Esophagus squamous epithelium (tissue), 5 donors: ENCODE measurements at regions not wholly inside any gene's neighbourhood (a gene's known extent, or its start where the extent isn't known, plus 50 kb on each side); places are given as distances from the start of the nearest gene placed in this dataset.

Experiments
- DNase-seq: peaks from one replicate; lab custom pipeline; 2025; lab: John Stamatoyannopoulos, UW
- H3K27ac ChIP-seq, 4 donors: fragments of 200-600 bp; sonication (generic); one replicate each; pipeline ENCODE4 v1.5.1; 2016 to 2019; ENCODE audit warnings: mild to moderate bottlenecking in 1 of 4
- H3K27me3 ChIP-seq, 4 donors: fragments of 200-600 bp; sonication (generic); 1 replicate in 3 of 4; 2 replicates in 1 of 4; pipeline versions ENCODE4 v1.5.1 to v1.6.0; 2017 to 2021; ENCODE audit warnings: antibody characterized with exemption in 1 of 4
- H3K36me3 ChIP-seq, 3 donors: fragments of 200-600 bp; sonication (generic); one replicate each; pipeline ENCODE4 v1.5.1; 2016 to 2019
- H3K4me1 ChIP-seq, 3 donors: fragments of 200-600 bp; sonication (generic); one replicate each; pipeline ENCODE4 v1.5.1; 2017 to 2019
- H3K4me3 ChIP-seq, 4 donors: fragments of 200-600 bp; sonication (generic); 1 replicate in 3 of 4; 2 replicates in 1 of 4; pipeline ENCODE4 v1.5.1; 2016 to 2019; ENCODE audit warnings: mild to moderate bottlenecking in 2 of 4, moderate library complexity in 1 of 4
- H3K9me3 ChIP-seq, 3 donors: fragments of 200-600 bp; sonication (generic); one replicate each; pipeline ENCODE4 v1.5.1; 2016 to 2019
- POLR2A ChIP-seq, 4 donors: fragments of 450-650 bp; IDR thresholded peaks; one replicate each; pipeline ENCODE4 v1.6.1; 2017; ENCODE audit warnings: antibody characterized with exemption in 4 of 4, mild to moderate bottlenecking in 4 of 4, moderate library complexity in 3 of 4
- WGBS, 2 donors: methylation state at CpG; one replicate each; pipeline ENCODE4 v1.1.5; 2018; 5-methylcytosine and 5-hydroxymethylcytosine counted together
- intact Hi-C: fragments of 100-400 bp; cut with DNase I; formaldehyde crosslinking; loops from one replicate; pipeline ENCODE4 v1.15.0; 2022
- TF ChIP-seq, protein P1 (sequence below), 6 experiments: fragments of 450-650 bp in 4 of 6; fragments of 200-600 bp in 2 of 6; sonication (generic) in 2 of 6; IDR thresholded peaks; one replicate each; pipeline ENCODE4 v1.5.1; 2016 to 2019; ENCODE audit warnings: antibody characterized with exemption in 6 of 6, mild to moderate bottlenecking in 4 of 6, moderate library complexity in 4 of 6
- donor health status: DM: yes; HTN: yes; CAD: no.

DNA sequence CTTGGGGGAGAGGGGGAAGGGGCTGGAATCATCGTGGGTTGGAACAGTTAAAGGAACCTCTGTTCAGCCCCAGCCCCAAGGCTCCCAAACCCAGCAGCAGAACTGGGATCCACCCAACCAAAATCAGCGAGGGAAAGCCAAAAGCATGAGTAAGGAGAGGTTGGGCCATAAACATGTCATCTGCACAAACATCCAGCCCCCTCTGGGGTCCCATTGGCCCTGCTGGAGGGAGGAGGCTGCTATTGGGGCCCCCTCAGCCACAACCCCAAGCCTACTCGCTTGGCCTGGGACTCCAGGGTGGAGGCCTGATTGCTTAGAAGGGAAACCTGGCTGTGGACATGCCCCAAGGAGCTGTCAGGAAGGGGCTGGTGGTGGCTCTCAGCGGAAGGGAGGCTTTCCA, 154.9 kb downstream of the FGF18 start:
- DNase-seq: no peak
- TF ChIP-seq, protein P1, sequence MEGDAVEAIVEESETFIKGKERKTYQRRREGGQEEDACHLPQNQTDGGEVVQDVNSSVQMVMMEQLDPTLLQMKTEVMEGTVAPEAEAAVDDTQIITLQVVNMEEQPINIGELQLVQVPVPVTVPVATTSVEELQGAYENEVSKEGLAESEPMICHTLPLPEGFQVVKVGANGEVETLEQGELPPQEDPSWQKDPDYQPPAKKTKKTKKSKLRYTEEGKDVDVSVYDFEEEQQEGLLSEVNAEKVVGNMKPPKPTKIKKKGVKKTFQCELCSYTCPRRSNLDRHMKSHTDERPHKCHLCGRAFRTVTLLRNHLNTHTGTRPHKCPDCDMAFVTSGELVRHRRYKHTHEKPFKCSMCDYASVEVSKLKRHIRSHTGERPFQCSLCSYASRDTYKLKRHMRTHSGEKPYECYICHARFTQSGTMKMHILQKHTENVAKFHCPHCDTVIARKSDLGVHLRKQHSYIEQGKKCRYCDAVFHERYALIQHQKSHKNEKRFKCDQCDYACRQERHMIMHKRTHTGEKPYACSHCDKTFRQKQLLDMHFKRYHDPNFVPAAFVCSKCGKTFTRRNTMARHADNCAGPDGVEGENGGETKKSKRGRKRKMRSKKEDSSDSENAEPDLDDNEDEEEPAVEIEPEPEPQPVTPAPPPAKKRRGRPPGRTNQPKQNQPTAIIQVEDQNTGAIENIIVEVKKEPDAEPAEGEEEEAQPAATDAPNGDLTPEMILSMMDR (IDR thresholded peaks at IDR 0.05): no peak
- TF ChIP-seq POLR2A (IDR thresholded peaks at IDR 0.05): no peak
- Histone ChIP-seq H3K4me3 (no peak overlapping the region), H3K27ac (peak overlapping the region in 1 of 4 donors; percentile 9), H3K27me3 (no peaks in the 10 kb centered on the region), H3K4me1 (peaks cover 0 to 11% (median 3%) of the 10 kb centered on the region in 3 donors), H3K36me3 (no peaks in the 10 kb centered on the region), H3K9me3 (peaks cover 0 to 6% (median 0%) of the 10 kb centered on the region in 3 donors)
- WGBS, 2 donors: 17 to 44% methylated on average over 2 of the region's 4 CpGs
- intact Hi-C loops: no loop called here

DNA sequence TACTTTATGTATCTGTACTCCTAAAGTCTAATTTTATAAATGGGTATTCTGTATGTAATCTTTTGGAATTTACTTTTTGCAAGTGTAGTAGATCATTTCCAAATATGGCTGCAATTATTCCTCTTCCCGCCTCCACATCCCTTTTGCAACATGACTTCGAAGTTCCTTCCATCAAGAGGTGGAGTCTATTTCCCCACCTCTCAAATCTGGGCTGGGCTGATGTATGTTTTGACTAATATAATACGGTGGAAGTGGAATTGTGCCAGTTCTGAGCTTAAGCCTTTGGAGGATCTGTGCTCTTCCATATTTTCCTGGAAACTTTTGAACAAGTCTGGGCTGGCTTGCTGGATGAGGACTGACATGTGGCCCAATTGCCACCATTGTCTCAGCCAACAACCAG, 155.9 kb downstream of the FGF18 start:
- Histone ChIP-seq H3K9me3 (peaks cover 0 to 6% (median 0%) of the 10 kb centered on the region in 3 donors), H3K27ac (no peak overlapping the region), H3K4me1 (peaks cover 0 to 15% (median 3%) of the 10 kb centered on the region in 3 donors), H3K36me3 (no peaks in the 10 kb centered on the region), H3K27me3 (no peaks in the 10 kb centered on the region), H3K4me3 (no peak overlapping the region)
- no peak for DNase-seq
- TF ChIP-seq POLR2A (IDR thresholded peaks at IDR 0.05): no peak
- TF ChIP-seq, protein P1 (IDR thresholded peaks at IDR 0.05): no peak
- 43 to 63% methylated on average over 3 of the region's 3 CpGs for WGBS, 2 donors
- intact Hi-C loops: no loop called here

DNA sequence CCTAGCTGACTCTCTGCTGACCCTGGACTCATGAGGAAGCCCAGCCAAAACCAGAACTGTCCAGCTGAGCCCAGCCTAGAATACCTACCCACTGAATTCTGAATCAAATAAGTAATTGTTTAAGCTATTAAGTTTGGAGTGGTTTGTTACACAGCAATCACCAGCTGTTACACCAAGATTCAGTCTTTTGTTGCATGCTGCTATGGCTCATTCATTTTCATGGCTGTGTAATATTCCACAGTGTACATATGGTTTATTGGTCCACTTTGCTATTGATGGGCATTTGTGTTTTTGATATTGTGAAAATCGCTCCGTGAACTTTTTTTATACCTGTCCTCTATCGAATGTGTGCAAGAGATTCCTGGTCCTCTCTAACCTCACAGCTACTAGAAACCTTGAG, 156.4 kb downstream of the FGF18 start:
- intact Hi-C loops: no loop called here
- no peak overlapping the region for H3K27ac ChIP-seq
- 93 to 100% methylated on average over 3 of the region's 3 CpGs for WGBS, 2 donors

DNA sequence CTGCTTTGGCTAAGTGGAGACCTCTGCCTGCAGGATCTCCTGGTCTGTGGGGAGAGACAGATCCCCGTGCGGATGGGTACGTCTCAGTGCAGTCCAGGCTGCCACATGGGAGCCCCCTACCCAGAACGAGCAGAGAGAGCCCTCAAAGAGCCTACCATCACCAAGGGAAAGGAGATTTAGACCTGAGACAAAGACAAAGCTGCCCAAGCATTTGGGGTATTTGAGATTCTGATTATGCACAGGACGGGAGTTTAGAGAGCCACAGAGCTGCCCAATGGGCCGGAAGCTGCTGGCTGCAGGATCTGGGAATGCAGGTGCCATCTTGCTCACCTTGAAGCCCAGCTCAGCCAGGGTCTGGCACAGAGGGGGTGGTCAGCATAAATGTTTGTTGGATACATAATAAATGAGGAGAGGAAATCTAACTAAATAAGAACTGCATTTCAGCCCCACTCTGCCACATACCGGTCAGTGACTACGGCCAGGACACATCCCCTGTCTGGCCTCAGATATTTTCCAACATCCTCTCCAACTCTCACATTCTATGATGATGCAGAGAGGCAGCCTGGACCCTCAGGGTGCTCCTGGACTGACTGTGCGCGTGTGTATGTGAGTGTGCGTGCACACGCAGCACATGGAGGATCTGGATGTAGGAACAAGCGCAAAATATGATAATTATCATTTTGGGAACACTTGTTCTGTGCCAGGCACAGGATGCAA, 157.8 kb downstream of the FGF18 start:
- peaks cover 0 to 15% (median 3%) of the 10 kb centered on the region in 3 donors for H3K4me1 ChIP-seq
- WGBS, 2 donors: 82 to 87% methylated on average over 9 to 12 of the region's 13 CpGs
- TF ChIP-seq POLR2A (IDR thresholded peaks at IDR 0.05): no peak
- peaks cover 0 to 6% (median 0%) of the 10 kb centered on the region in 3 donors for H3K9me3 ChIP-seq
- DNase-seq: no peak
- peak overlapping the region in 1 of 4 donors; percentile 42 for H3K27ac ChIP-seq
- H3K4me3 ChIP-seq: no peak overlapping the region
- H3K36me3 ChIP-seq: no peaks in the 10 kb centered on the region
- peaks cover 0 to 3% (median 0%) of the 10 kb centered on the region in 4 donors for H3K27me3 ChIP-seq
- intact Hi-C loops: no loop called here

More for the DNA sequence above, 156.4 kb downstream of the FGF18 start:
- Histone ChIP-seq H3K9me3 (peaks cover 0 to 6% (median 0%) of the 10 kb centered on the region in 3 donors), H3K27me3 (no peaks in the 10 kb centered on the region), H3K4me3 (no peak overlapping the region), H3K4me1 (peaks cover 0 to 15% (median 3%) of the 10 kb centered on the region in 3 donors), H3K36me3 (no peaks in the 10 kb centered on the region)
- DNase-seq: no peak
- TF ChIP-seq, protein P1 (IDR thresholded peaks at IDR 0.05): no peak
- no peak for TF ChIP-seq POLR2A (IDR thresholded peaks at IDR 0.05)

DNA sequence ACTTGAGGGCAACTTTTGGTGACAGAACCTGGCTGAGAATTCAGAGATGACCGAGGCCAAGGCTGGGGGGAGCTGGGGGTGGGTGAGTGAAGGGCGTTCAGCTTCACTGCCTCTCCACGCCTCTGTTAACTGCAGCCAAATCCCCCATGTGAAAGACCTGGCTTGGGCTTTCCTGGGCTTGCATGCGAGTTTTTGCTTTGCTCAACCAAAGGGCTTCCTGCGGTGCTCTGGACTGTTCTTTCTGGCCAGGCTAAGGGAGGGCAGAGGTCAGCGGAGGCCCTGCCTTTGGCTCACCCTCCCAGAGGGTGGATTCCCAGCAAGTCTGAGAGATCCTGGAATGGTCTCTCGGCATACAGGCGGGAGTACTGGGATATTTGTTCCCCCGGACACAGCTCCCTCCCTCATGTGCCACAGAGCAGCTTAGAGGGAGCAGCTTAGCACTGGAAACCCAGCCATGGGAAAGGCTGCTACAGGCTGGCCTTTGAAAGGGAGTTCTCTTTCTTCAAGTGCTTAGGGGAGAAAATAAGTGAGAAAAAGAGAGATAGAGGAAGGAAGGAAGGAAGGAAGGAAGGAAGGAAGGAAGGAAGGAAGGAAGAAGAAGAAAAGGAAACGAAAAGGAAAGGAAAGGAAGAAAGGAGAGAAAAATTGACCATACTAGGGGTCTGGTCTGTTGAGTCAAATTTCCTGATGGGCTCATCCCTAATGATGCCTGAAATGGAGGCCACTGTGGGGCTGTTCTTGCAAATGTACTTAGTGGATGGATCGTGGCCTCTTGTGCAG, 158.8 kb downstream of the FGF18 start:
- no peaks in the 10 kb centered on the region for H3K36me3 ChIP-seq
- 56 to 58% methylated on average over 8 to 10 of the region's 11 CpGs for WGBS, 2 donors
- no peak for TF ChIP-seq POLR2A (IDR thresholded peaks at IDR 0.05)
- TF ChIP-seq, protein P1 (IDR thresholded peaks at IDR 0.05): no peak
- H3K27ac ChIP-seq: peak overlapping the region in 2 of 4 donors; percentile 42 to 68
- peaks cover 0 to 6% (median 0%) of the 10 kb centered on the region in 3 donors for H3K9me3 ChIP-seq
- intact Hi-C loops: no loop called here
- peaks cover 0 to 3% (median 0%) of the 10 kb centered on the region in 4 donors for H3K27me3 ChIP-seq
- no peak for DNase-seq
- H3K4me1 ChIP-seq: peaks cover 0 to 15% (median 3%) of the 10 kb centered on the region in 3 donors
- no peak overlapping the region for H3K4me3 ChIP-seq
